IgD-negative memory B cell (primary cell): ENCODE measurements at regions not wholly inside any gene's neighbourhood (a gene's known extent, or its start where the extent isn't known, plus 50 kb on each side); places are given as distances from the start of the nearest gene placed in this dataset.

Experiments used
- H3K27ac Mint-ChIP-seq, 3 donors: one replicate each; pipeline ENCODE4 v1.8.0; 2020 to 2022; ENCODE audit warnings: mild to moderate bottlenecking in 3 of 3, mixed read lengths in 3 of 3, moderate library complexity in 1 of 3
- H3K27me3 Mint-ChIP-seq: one replicate; pipeline ENCODE4 v1.8.0; 2021; ENCODE audit warnings: mixed read lengths
- H3K36me3 Mint-ChIP-seq: one replicate; pipeline ENCODE4 v1.8.0; 2020; ENCODE audit warnings: mild to moderate bottlenecking, mixed read lengths
- H3K4me1 Mint-ChIP-seq, 3 donors: one replicate each; pipeline ENCODE4 v1.8.0; 2020 to 2022; ENCODE audit warnings: mixed read lengths in 3 of 3, mild to moderate bottlenecking in 1 of 3
- H3K4me3 Mint-ChIP-seq, 4 donors: one replicate each; pipeline ENCODE4 v1.8.0; 2020 to 2022; ENCODE audit warnings: mild to moderate bottlenecking in 4 of 4, mixed read lengths in 4 of 4, moderate library complexity in 3 of 4
- H3K9me3 Mint-ChIP-seq, 3 donors: one replicate each; pipeline ENCODE4 v1.8.0; 2020 to 2021; ENCODE audit warnings: mixed read lengths in 3 of 3, mild to moderate bottlenecking in 1 of 3

- H3K4me1 Mint-ChIP-seq, result peaks cover 0 to 2% (median 0%) of the 10 kb centered on the region in 3 donors
- peaks cover 3% of the 10 kb centered on the region for H3K27me3 Mint-ChIP-seq
- H3K36me3 Mint-ChIP-seq, result no peaks in the 10 kb centered on the region
- no peak overlapping the region for H3K4me3 Mint-ChIP-seq
- no peaks in the 10 kb centered on the region for H3K9me3 Mint-ChIP-seq
- no peak overlapping the region for H3K27ac Mint-ChIP-seq
These were observed 72.5 kb upstream of the EMCN start for GRCh38 chr4:100590325-100590724.

- H3K27ac Mint-ChIP-seq, result no peak overlapping the region
- peaks cover 0 to 2% (median 0%) of the 10 kb centered on the region in 3 donors for H3K9me3 Mint-ChIP-seq
- peaks cover 6% of the 10 kb centered on the region for H3K27me3 Mint-ChIP-seq
- no peaks in the 10 kb centered on the region for H3K36me3 Mint-ChIP-seq
- H3K4me3 Mint-ChIP-seq, result no peak overlapping the region
- no peaks in the 10 kb centered on the region for H3K4me1 Mint-ChIP-seq
These were observed 70.3 kb upstream of the EMCN start for GRCh38 chr4:100588076-100588475.

- peaks cover 0 to 2% (median 0%) of the 10 kb centered on the region in 3 donors for H3K4me1 Mint-ChIP-seq
These were observed 64.3 kb upstream of the EMCN start for GRCh38 chr4:100582146-100582545.

GRCh38 chr4:100581337-100581736 is 63.5 kb upstream of the EMCN start:
- H3K27me3 Mint-ChIP-seq, result peaks cover 3% of the 10 kb centered on the region
- H3K36me3 Mint-ChIP-seq, result no peaks in the 10 kb centered on the region
- peaks cover 0 to 2% (median 0%) of the 10 kb centered on the region in 3 donors for H3K9me3 Mint-ChIP-seq
- peaks cover 0 to 2% (median 0%) of the 10 kb centered on the region in 3 donors for H3K4me1 Mint-ChIP-seq
- no peak overlapping the region for H3K4me3 Mint-ChIP-seq
- no peak overlapping the region for H3K27ac Mint-ChIP-seq

More at GRCh38 chr4:100582146-100582545, 64.3 kb upstream of the EMCN start:
- H3K27me3 Mint-ChIP-seq, result peaks cover 4% of the 10 kb centered on the region
- no peaks in the 10 kb centered on the region for H3K36me3 Mint-ChIP-seq
- H3K4me3 Mint-ChIP-seq, result no peak overlapping the region
- peaks cover 0 to 2% (median 0%) of the 10 kb centered on the region in 3 donors for H3K9me3 Mint-ChIP-seq
- H3K27ac Mint-ChIP-seq, result no peak overlapping the region

- H3K4me1 Mint-ChIP-seq, result no peaks in the 10 kb centered on the region
- no peaks in the 10 kb centered on the region for H3K27me3 Mint-ChIP-seq
- H3K27ac Mint-ChIP-seq, result no peak overlapping the region
- H3K4me3 Mint-ChIP-seq, result no peak overlapping the region
- H3K9me3 Mint-ChIP-seq, result no peaks in the 10 kb centered on the region
- no peaks in the 10 kb centered on the region for H3K36me3 Mint-ChIP-seq
These were observed 58.7 kb upstream of the EMCN start for GRCh38 chr4:100576570-100576969.

GRCh38 chr4:100574607-100575006 is 56.8 kb upstream of the EMCN start:
- Mint-ChIP-seq H3K9me3 (no peaks in the 10 kb centered on the region), H3K4me1 (no peaks in the 10 kb centered on the region), H3K27me3 (peaks cover 3% of the 10 kb centered on the region), H3K4me3 (no peak overlapping the region), H3K36me3 (no peaks in the 10 kb centered on the region), H3K27ac (no peak overlapping the region)

- no peaks in the 10 kb centered on the region for H3K9me3 Mint-ChIP-seq
- peaks cover 3% of the 10 kb centered on the region for H3K27me3 Mint-ChIP-seq
- no peak overlapping the region for H3K4me3 Mint-ChIP-seq
- no peaks in the 10 kb centered on the region for H3K36me3 Mint-ChIP-seq
- peaks cover 11 to 21% (median 18%) of the 10 kb centered on the region in 3 donors for H3K4me1 Mint-ChIP-seq
- H3K27ac Mint-ChIP-seq, result no peak overlapping the region
These were observed 51.4 kb upstream of the EMCN start for GRCh38 chr4:100569196-100569595.
